Keratinocyte (primary cell): ENCODE measurements at regions not wholly inside any gene's neighbourhood (a gene's known extent, or its start where the extent isn't known, plus 50 kb on each side); places are given as distances from the start of the nearest gene placed in this dataset.

Experiments used
- CTCF ChIP-seq, 3 experiments: IDR thresholded peaks in 1 of 3; conservative IDR thresholded peaks in 1 of 3; optimal IDR thresholded peaks in 1 of 3; 2 replicates in 2 of 3; 3 replicates in 1 of 3; pipeline versions ENCODE3 to v1.5.1; 2011; ENCODE audit warnings: low read length in 3 of 3, mild to moderate bottlenecking in 3 of 3, moderate library complexity in 2 of 3, control low read depth in 1 of 3, inconsistent platforms in 1 of 3; ENCODE audit not compliant: insufficient read depth in 2 of 3; ENCODE audit errors: extremely low read depth in 1 of 3
- EZH2 ChIP-seq: IDR thresholded peaks from one replicate; pipeline ENCODE4 v1.6.1; 2012; ENCODE audit warnings: inconsistent platforms, mild to moderate bottlenecking, low read length, moderate library complexity

- no peak for TF ChIP-seq CTCF (optimal IDR thresholded peaks at IDR 0.05 in 1 of 3, IDR thresholded peaks at IDR 0.05 in 1 of 3, conservative IDR thresholded peaks at IDR 0.05 in 1 of 3; ENCODE audit: extremely low read depth in 1 of 3, insufficient read depth in 2 of 3, low read length in 3 of 3)
- TF ChIP-seq EZH2, result no peak
Observed at GRCh38 chrX:1836683-1837082, 221.8 kb downstream of the ASMT start.
